Hepatocyte (in vitro differentiated cells): ENCODE measurements at regions not wholly inside any gene's neighbourhood (a gene's known extent, or its start where the extent isn't known, plus 50 kb on each side); places are given as distances from the start of the nearest gene placed in this dataset.

Experiments used
- DNase-seq: peaks from one replicate; pipeline ENCODE4 v3.0.0-alpha.2; 2016; ENCODE audit warnings: low spot score
- H2AFZ ChIP-seq: fragments of 200-600 bp; sonication (generic); 2 replicates; pipeline ENCODE4 v1.6.0; 2016; ENCODE audit warnings: antibody characterized with exemption, mild to moderate bottlenecking
- H3K27ac ChIP-seq: fragments of 200-600 bp; sonication (generic); 2 replicates; pipeline ENCODE4 v1.5.1; 2016; ENCODE audit warnings: mild to moderate bottlenecking
- H3K27me3 ChIP-seq: fragments of 200-600 bp; sonication (generic); 2 replicates; pipeline ENCODE4 v1.6.1; 2016
- H3K36me3 ChIP-seq: fragments of 200-600 bp; sonication (generic); replicated peaks from 2 replicates; pipeline ENCODE4 v1.5.1; 2016; ENCODE audit warnings: low read depth; ENCODE audit not compliant: insufficient read depth
- H3K4me1 ChIP-seq: fragments of 200-600 bp; sonication (generic); 2 replicates; pipeline ENCODE4 v1.5.1; 2016; ENCODE audit warnings: mild to moderate bottlenecking, moderate library complexity; ENCODE audit not compliant: insufficient read depth
- H3K4me2 ChIP-seq: fragments of 200-600 bp; sonication (generic); 2 replicates; pipeline ENCODE4 v1.6.0; 2016
- H3K4me3 ChIP-seq: fragments of 200-600 bp; sonication (generic); 2 replicates; pipeline ENCODE4 v1.5.1; 2016; ENCODE audit warnings: mild to moderate bottlenecking
- H3K79me2 ChIP-seq: fragments of 200-600 bp; sonication (generic); 2 replicates; pipeline ENCODE4 v1.6.0; 2017; ENCODE audit warnings: mild to moderate bottlenecking
- H3K9me2 ChIP-seq: fragments of 200-600 bp; sonication (generic); replicated peaks from 2 replicates; pipeline ENCODE4 v1.6.0; 2017; ENCODE audit warnings: mild to moderate bottlenecking; ENCODE audit not compliant: insufficient read depth
- H3K9me3 ChIP-seq: fragments of 200-600 bp; sonication (generic); 2 replicates; pipeline ENCODE4 v1.5.1; 2016; ENCODE audit warnings: low read depth, mild to moderate bottlenecking
- H4K20me1 ChIP-seq: fragments of 200-600 bp; sonication (generic); 2 replicates; pipeline ENCODE4 v1.6.0; 2016; ENCODE audit warnings: mild to moderate bottlenecking; ENCODE audit not compliant: insufficient read depth, poor library complexity, severe bottlenecking
- EZH2 ChIP-seq: fragments of 200-600 bp; sonication (generic); IDR thresholded peaks from 2 replicates; pipeline ENCODE4 v1.6.1; 2016; ENCODE audit warnings: antibody characterized with exemption, mild to moderate bottlenecking, borderline replicate concordance
- EZH2phosphoT487 ChIP-seq: fragments of 200-600 bp; sonication (generic); IDR thresholded peaks from one replicate; pipeline ENCODE4 v1.6.1; 2018; ENCODE audit warnings: antibody characterized with exemption, mild to moderate bottlenecking, low read depth, moderate library complexity; ENCODE audit not compliant: unreplicated experiment, severe bottlenecking
- WGBS: methylation state at CpG from one replicate; pipeline ENCODE4 v1.1.6; 2016; ENCODE audit warnings: low lambda C conversion rate; ENCODE audit errors: missing lambda C conversion rate; 5-methylcytosine and 5-hydroxymethylcytosine counted together
- TF ChIP-seq, protein P1 (sequence below): fragments of 200-600 bp; sonication (generic); IDR thresholded peaks from 2 replicates; pipeline ENCODE4 v1.5.1; 2016; ENCODE audit warnings: antibody characterized with exemption, mild to moderate bottlenecking; ENCODE audit not compliant: poor library complexity

DNA sequence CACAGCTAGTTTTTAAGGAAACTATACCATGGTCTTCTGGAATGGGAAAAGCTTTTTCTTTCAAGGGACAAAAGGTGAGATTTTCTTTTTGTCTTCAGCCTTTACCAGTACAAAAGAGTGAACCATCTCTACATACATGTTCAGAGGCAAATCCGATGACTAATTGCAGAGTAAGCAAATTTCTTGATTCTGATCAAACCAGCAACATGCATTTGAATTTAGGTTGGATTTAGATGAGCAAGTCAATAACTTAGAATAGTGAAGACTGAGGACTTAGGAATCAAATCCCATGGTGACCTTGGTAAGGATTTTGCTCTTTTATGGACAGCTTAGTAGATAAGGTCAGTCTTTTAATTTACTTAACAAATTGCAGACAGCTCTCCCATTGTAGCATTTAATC lies 65.9 kb upstream of the BLID start:
- Histone ChIP-seq H3K4me2 (no peak overlapping the region), H3K4me1 (no peaks in the 10 kb centered on the region), H3K27me3 (no peaks in the 10 kb centered on the region), H3K36me3 (no peaks in the 10 kb centered on the region), H3K9me3 (no peaks in the 10 kb centered on the region), H3K4me3 (no peak overlapping the region), H3K79me2 (no peaks in the 10 kb centered on the region), H2AFZ (no peak overlapping the region), H4K20me1 (no peaks in the 10 kb centered on the region), H3K9me2 (no peaks in the 10 kb centered on the region), H3K27ac (no peak overlapping the region)
- WGBS: 96% methylated on average over 1 of the region's 1 CpG
- TF ChIP-seq EZH2phosphoT487 (no peak), EZH2 (no peak)
- TF ChIP-seq, protein P1, sequence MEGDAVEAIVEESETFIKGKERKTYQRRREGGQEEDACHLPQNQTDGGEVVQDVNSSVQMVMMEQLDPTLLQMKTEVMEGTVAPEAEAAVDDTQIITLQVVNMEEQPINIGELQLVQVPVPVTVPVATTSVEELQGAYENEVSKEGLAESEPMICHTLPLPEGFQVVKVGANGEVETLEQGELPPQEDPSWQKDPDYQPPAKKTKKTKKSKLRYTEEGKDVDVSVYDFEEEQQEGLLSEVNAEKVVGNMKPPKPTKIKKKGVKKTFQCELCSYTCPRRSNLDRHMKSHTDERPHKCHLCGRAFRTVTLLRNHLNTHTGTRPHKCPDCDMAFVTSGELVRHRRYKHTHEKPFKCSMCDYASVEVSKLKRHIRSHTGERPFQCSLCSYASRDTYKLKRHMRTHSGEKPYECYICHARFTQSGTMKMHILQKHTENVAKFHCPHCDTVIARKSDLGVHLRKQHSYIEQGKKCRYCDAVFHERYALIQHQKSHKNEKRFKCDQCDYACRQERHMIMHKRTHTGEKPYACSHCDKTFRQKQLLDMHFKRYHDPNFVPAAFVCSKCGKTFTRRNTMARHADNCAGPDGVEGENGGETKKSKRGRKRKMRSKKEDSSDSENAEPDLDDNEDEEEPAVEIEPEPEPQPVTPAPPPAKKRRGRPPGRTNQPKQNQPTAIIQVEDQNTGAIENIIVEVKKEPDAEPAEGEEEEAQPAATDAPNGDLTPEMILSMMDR: no peak
- DNase-seq: no peak

DNA sequence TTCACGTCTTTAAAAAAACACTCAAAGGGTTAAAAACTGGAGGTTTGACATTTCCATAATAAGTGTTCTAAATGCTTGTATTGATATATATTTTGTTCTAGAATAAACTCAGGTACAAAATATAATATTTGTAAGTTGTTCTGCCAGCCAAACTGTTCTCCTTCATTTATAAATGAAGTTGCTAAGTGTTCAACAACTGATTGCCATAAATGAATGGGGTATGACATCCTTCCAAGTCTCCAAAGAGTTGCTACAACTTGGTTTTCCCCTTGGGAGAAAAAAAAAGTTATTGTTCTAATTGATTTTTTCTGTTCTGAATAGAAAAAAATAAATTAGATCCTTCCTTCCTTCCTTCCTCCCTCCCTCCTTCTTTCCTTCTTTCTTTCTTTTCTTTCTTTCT lies 65.4 kb upstream of the BLID start:
- Histone ChIP-seq H3K9me2 (no peaks in the 10 kb centered on the region), H4K20me1 (no peaks in the 10 kb centered on the region), H3K79me2 (no peaks in the 10 kb centered on the region), H3K4me3 (no peak overlapping the region), H3K36me3 (no peaks in the 10 kb centered on the region), H3K4me2 (no peak overlapping the region), H3K4me1 (no peaks in the 10 kb centered on the region), H3K27ac (no peak overlapping the region), H3K27me3 (no peaks in the 10 kb centered on the region), H2AFZ (no peak overlapping the region), H3K9me3 (no peaks in the 10 kb centered on the region)
- WGBS: 90% methylated on average over 1 of the region's 1 CpG
- TF ChIP-seq, protein P1: no peak
- no peak for TF ChIP-seq EZH2
- TF ChIP-seq EZH2phosphoT487: no peak
- DNase-seq: no peak

DNA sequence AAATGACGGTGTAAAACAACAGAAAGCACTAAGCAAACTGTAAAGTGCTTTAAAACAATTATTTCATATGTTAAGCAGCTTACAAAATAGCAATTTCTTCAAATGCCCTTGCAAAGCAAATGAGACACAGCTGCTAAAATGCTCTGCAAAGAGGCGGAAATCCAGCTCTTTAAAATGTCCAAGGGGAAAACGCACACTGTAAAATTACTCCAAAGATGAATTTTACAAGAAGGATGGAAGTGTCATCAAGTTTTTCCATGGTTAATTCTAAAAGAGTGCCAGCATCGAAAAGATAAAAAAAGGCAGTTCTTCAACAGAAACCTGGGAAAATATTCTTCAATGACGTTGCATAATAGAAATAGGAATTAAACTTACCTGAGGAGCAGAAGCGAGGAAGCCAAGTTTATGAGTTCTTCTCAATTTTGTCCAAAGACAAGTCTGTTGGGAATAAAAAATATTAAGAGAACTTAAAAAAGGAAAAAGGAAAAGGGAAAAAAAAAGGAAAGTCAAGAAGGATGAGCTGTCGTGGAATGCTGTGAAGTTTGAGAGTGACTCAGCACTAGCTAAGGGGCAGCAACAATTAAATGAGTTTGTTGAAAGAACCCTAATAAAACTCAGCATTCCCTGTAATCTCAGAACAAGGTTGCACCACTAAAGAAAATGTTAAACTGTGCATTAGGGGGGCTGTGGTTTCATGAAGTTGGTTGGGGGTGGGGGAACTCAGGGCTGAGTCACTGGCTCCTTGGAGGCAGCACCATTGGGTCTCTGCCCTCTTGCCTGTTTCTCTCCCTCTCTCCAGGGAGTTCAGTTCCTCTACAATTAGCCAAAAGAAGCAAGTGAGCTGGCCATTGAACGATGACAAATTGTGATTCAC lies 64.2 kb upstream of the BLID start:
- Histone ChIP-seq H3K9me3 (no peaks in the 10 kb centered on the region), H3K4me1 (no peaks in the 10 kb centered on the region), H3K27ac (peak overlapping the region; percentile 45), H3K27me3 (no peaks in the 10 kb centered on the region), H3K36me3 (no peaks in the 10 kb centered on the region), H3K9me2 (no peaks in the 10 kb centered on the region), H3K4me3 (no peak overlapping the region), H3K79me2 (no peaks in the 10 kb centered on the region), H4K20me1 (no peaks in the 10 kb centered on the region), H3K4me2 (no peak overlapping the region), H2AFZ (no peak overlapping the region)
- peak; percentile 18 for DNase-seq
- WGBS: 56% methylated on average over 8 of the region's 8 CpGs
- TF ChIP-seq EZH2phosphoT487: no peak
- TF ChIP-seq EZH2: no peak
- TF ChIP-seq, protein P1: no peak
